H1 (cell line): ENCODE measurements at regions not wholly inside any gene's neighbourhood (a gene's known extent, or its start where the extent isn't known, plus 50 kb on each side); places are given as distances from the start of the nearest gene placed in this dataset.

Source experiments
- CTCF ChIA-PET: fragments of 300-600 bp; sonication (Branson Sonifier 250); formaldehyde crosslinking; loops from one replicate; lab custom pipeline; 2021; ENCODE audit not compliant: partially characterized antibody; lab: Charles Lee
- POLR2A ChIA-PET: fragments of 300-600 bp; sonication (Branson Sonifier 250); formaldehyde crosslinking; loops from one replicate; lab custom pipeline; 2021; ENCODE audit warnings: inconsistent platforms; ENCODE audit not compliant: partially characterized antibody; lab: Charles Lee
- DNase-seq, 2 experiments: peaks; one replicate each; pipeline versions ENCODE4 v3.0.0 to v3.0.0-alpha.2; 2010 to 2022; ENCODE audit warnings: low spot score in 2 of 2, low read depth in 1 of 2, mixed read lengths in 1 of 2
- FAIRE-seq: peaks from 2 replicates; lab custom pipeline; 2011; peaks lifted over from hg19 to GRCh38; lab: Jason Lieb, UNC
- H2AFZ ChIP-seq: 2 replicates; pipeline ENCODE4 v1.8.1; 2012; ENCODE audit warnings: low read length, inconsistent platforms
- H2AK5ac ChIP-seq: 2 replicates; pipeline ENCODE4 v1.6.1; 2013; ENCODE audit warnings: low read depth, low read length
- H2BK120ac ChIP-seq: replicated peaks from 2 replicates; pipeline ENCODE3; 2013; ENCODE audit warnings: low read depth, low read length, inconsistent platforms
- H2BK12ac ChIP-seq: 2 replicates; pipeline ENCODE4 v1.6.1; 2013; ENCODE audit warnings: low read depth, low read length
- H2BK15ac ChIP-seq: 2 replicates; pipeline ENCODE4 v1.6.1; 2013; ENCODE audit warnings: low read length
- H2BK20ac ChIP-seq: 2 replicates; pipeline ENCODE4 v1.6.1; 2013; ENCODE audit warnings: low read length
- H2BK5ac ChIP-seq: 2 replicates; pipeline ENCODE4 v1.6.1; 2013; ENCODE audit warnings: low read depth, low read length
- H3K14ac ChIP-seq: 2 replicates; pipeline ENCODE4 v1.6.1; 2013; ENCODE audit warnings: inconsistent platforms; ENCODE audit not compliant: insufficient read length
- H3K18ac ChIP-seq: 2 replicates; pipeline ENCODE4 v1.6.1; 2013; ENCODE audit warnings: low read length; ENCODE audit errors: extremely low read depth
- H3K23ac ChIP-seq: 2 replicates; pipeline ENCODE4 v1.6.1; 2013; ENCODE audit warnings: inconsistent platforms; ENCODE audit not compliant: insufficient read length
- H3K23me2 ChIP-seq: 2 replicates; pipeline ENCODE4 v1.6.1; 2013; ENCODE audit warnings: low read depth, low read length
- H3K27ac ChIP-seq: 2 replicates; pipeline ENCODE4 v1.6.1; 2011; ENCODE audit warnings: low read depth, low read length, inconsistent platforms
- H3K27me3 ChIP-seq, 4 experiments: replicated peaks in 1 of 4; 1 replicate in 1 of 4; 2 replicates in 3 of 4; pipeline versions ENCODE4 v1.6.1 to v1.8.1; 2011 to 2013; ENCODE audit warnings: low read length in 3 of 4, mild to moderate bottlenecking in 3 of 4, inconsistent platforms in 2 of 4, mixed read lengths in 2 of 4, moderate library complexity in 1 of 4; ENCODE audit not compliant: control insufficient read depth in 3 of 4, insufficient read depth in 3 of 4; ENCODE audit errors: extremely low read depth in 1 of 4
- H3K36me3 ChIP-seq, 4 experiments: 2 replicates each; pipeline versions ENCODE4 v1.6.1 to v1.8.1; 2011 to 2013; ENCODE audit warnings: mild to moderate bottlenecking in 4 of 4, low read length in 3 of 4, moderate library complexity in 2 of 4, control low read depth in 1 of 4, inconsistent platforms in 1 of 4; ENCODE audit not compliant: insufficient read depth in 4 of 4, control insufficient read depth in 2 of 4
- H3K4ac ChIP-seq: replicated peaks from 2 replicates; pipeline ENCODE3; 2013; ENCODE audit warnings: low read length, low read depth, mixed read lengths, inconsistent platforms; ENCODE audit not compliant: insufficient read length
- H3K4me1 ChIP-seq, 4 experiments: replicated peaks in 1 of 4; 1 replicate in 1 of 4; 2 replicates in 3 of 4; pipeline versions ENCODE4 v1.6.1 to v1.8.1; 2011 to 2013; ENCODE audit warnings: low read length in 3 of 4, inconsistent platforms in 2 of 4, mixed read lengths in 1 of 4; ENCODE audit not compliant: insufficient read depth in 4 of 4, control insufficient read depth in 3 of 4
- H3K4me2 ChIP-seq, 2 experiments: 2 replicates each; pipeline versions ENCODE4 v1.6.1 to v1.8.1; 2011 to 2013; ENCODE audit warnings: low read depth in 2 of 2, low read length in 2 of 2, control low read depth in 1 of 2, inconsistent platforms in 1 of 2, mild to moderate bottlenecking in 1 of 2; ENCODE audit not compliant: insufficient read depth in 1 of 2
- H3K4me3 ChIP-seq, 4 experiments: fragments of 200-600, 300-600 bp in 1 of 4; sonication (generic), shearing (Covaris generic), sonication (Bioruptor Twin) in 1 of 4; 2 replicates each; pipeline versions ENCODE4 v1.5.1 to v1.8.1; 2011 to 2016; ENCODE audit warnings: low read length in 4 of 4, low read depth in 3 of 4, control low read depth in 2 of 4, inconsistent platforms in 2 of 4, mild to moderate bottlenecking in 2 of 4, mixed read lengths in 1 of 4, moderate library complexity in 1 of 4; ENCODE audit not compliant: insufficient read depth in 2 of 4; ENCODE audit errors: extremely low read depth in 1 of 4
- H3K56ac ChIP-seq: replicated peaks from 2 replicates; pipeline ENCODE3; 2013; ENCODE audit warnings: low read depth, mild to moderate bottlenecking, mixed read lengths, low read length, inconsistent platforms; ENCODE audit not compliant: insufficient read length
- H3K79me1 ChIP-seq: 2 replicates; pipeline ENCODE4 v1.6.1; 2013; ENCODE audit warnings: low read depth, low read length, control low read depth
- H3K79me2 ChIP-seq, 2 experiments: 2 replicates each; pipeline versions ENCODE4 v1.6.1 to v1.8.1; 2012 to 2013; ENCODE audit warnings: low read length in 2 of 2, mild to moderate bottlenecking in 2 of 2, inconsistent platforms in 1 of 2; ENCODE audit not compliant: insufficient read depth in 2 of 2, control insufficient read depth in 1 of 2
- H3K9ac ChIP-seq, 4 experiments: replicated peaks in 1 of 4; 1 replicate in 1 of 4; 2 replicates in 3 of 4; pipeline versions ENCODE4 v1.6.1 to v1.8.1; 2011 to 2013; ENCODE audit warnings: low read depth in 3 of 4, low read length in 3 of 4, control low read depth in 2 of 4, mild to moderate bottlenecking in 2 of 4, moderate library complexity in 2 of 4, inconsistent platforms in 1 of 4; ENCODE audit errors: extremely low read depth in 1 of 4
- H3K9me3 ChIP-seq, 2 experiments: 2 replicates each; pipeline versions ENCODE4 v1.6.1 to v1.8.1; 2012 to 2013; ENCODE audit warnings: mild to moderate bottlenecking in 2 of 2, moderate library complexity in 2 of 2, control low read depth in 1 of 2, inconsistent platforms in 1 of 2, low read depth in 1 of 2, low read length in 1 of 2, mixed read lengths in 1 of 2; ENCODE audit not compliant: insufficient read depth in 2 of 2
- H4K20me1 ChIP-seq, 2 experiments: replicated peaks in 1 of 2; 2 replicates each; pipeline versions ENCODE3 to v1.8.1; 2011 to 2013; ENCODE audit warnings: inconsistent platforms in 2 of 2, low read length in 2 of 2, mild to moderate bottlenecking in 1 of 2; ENCODE audit not compliant: insufficient read depth in 2 of 2, control insufficient read depth in 1 of 2
- H4K5ac ChIP-seq: 2 replicates; pipeline ENCODE4 v1.6.1; 2013; ENCODE audit warnings: low read length, low read depth, mixed read lengths, inconsistent platforms; ENCODE audit not compliant: insufficient read length
- H4K8ac ChIP-seq: 2 replicates; pipeline ENCODE4 v1.8.0; 2013; ENCODE audit warnings: mild to moderate bottlenecking, moderate library complexity, low read length, inconsistent platforms; ENCODE audit not compliant: insufficient read depth; ENCODE audit errors: extremely low read depth
- H4K91ac ChIP-seq: replicated peaks from 2 replicates; pipeline ENCODE3; 2013; ENCODE audit warnings: low read length, mixed read lengths, inconsistent platforms; ENCODE audit not compliant: insufficient read length
- BCL11A ChIP-seq, 2 experiments: IDR thresholded peaks; one replicate each; pipeline ENCODE4 v1.6.1; 2011; ENCODE audit warnings: low read depth in 2 of 2, low read length in 2 of 2, mild to moderate bottlenecking in 2 of 2
- HDAC6 ChIP-seq: IDR thresholded peaks from one replicate; pipeline ENCODE4 v1.7.1; 2012; ENCODE audit warnings: low read depth, mild to moderate bottlenecking, inconsistent platforms, low read length, moderate library complexity
- SIN3A ChIP-seq, 2 experiments: IDR thresholded peaks in 1 of 2; conservative IDR thresholded peaks in 1 of 2; 2 replicates each; pipeline ENCODE4 v1.6.1; 2011 to 2012; ENCODE audit warnings: low read length in 2 of 2, improper control_type of control experiment in 1 of 2, low read depth in 1 of 2, mild to moderate bottlenecking in 1 of 2
- SP4 ChIP-seq: IDR thresholded peaks from 2 replicates; pipeline ENCODE4 v1.6.1; 2012; ENCODE audit warnings: low read length, inconsistent platforms
- SRF ChIP-seq: IDR thresholded peaks from 2 replicates; pipeline ENCODE4 v1.6.1; 2011; ENCODE audit warnings: mild to moderate bottlenecking, low read depth, low read length, moderate library complexity
- TEAD4 ChIP-seq: IDR thresholded peaks from 2 replicates; pipeline ENCODE4 v1.6.1; 2012; ENCODE audit warnings: low read depth, low read length, inconsistent platforms, mixed read lengths
- ZNF274 ChIP-seq: IDR thresholded peaks from 2 replicates; pipeline ENCODE4 v1.7.0; 2012; ENCODE audit warnings: low read length, borderline replicate concordance; ENCODE audit errors: extremely low read depth
- WGBS, 2 experiments: shearing (Covaris generic) in 1 of 2; methylation state at CpG; one replicate each; pipeline versions ENCODE4 v1.1.6 to v1.1.7; 2013 to 2015; ENCODE audit warnings: low lambda C conversion rate in 2 of 2, mixed read lengths in 2 of 2, inconsistent platforms in 1 of 2, low coverage in 1 of 2, missing lambda C conversion rate in 1 of 2; ENCODE audit not compliant: insufficient replicate concordance in 2 of 2, insufficient coverage in 1 of 2, insufficient read length in 1 of 2; ENCODE audit errors: extremely low coverage in 1 of 2, missing lambda C conversion rate in 1 of 2; 5-methylcytosine and 5-hydroxymethylcytosine counted together

- H3K23ac ChIP-seq: no peak overlapping the region
- no peak overlapping the region for H3K9ac ChIP-seq
- H4K8ac ChIP-seq: no peak overlapping the region
- H3K14ac ChIP-seq: no peak overlapping the region
- no peak overlapping the region for H2AFZ ChIP-seq
- H4K5ac ChIP-seq: no peak overlapping the region
- H2AK5ac ChIP-seq: no peak overlapping the region
- TF ChIP-seq SP4 (no peak), TEAD4 (no peak), HDAC6 (no peak), BCL11A (IDR thresholded peaks at IDR 0.05; ENCODE audit: low read depth in 2 of 2, low read length in 2 of 2) (no peak), SRF (no peak), SIN3A (conservative IDR thresholded peaks at IDR 0.05 in 1 of 2, IDR thresholded peaks at IDR 0.05 in 1 of 2; ENCODE audit: low read depth in 1 of 2, low read length in 2 of 2) (no peak), ZNF274 (no peak)
- no peak overlapping the region for H2BK20ac ChIP-seq
- no peak overlapping the region for H2BK12ac ChIP-seq
- H4K91ac ChIP-seq: no peak overlapping the region
- H3K27me3 ChIP-seq: no peaks in the 10 kb centered on the region
- no peak overlapping the region for H3K4me3 ChIP-seq
- no peaks in the 10 kb centered on the region for H4K20me1 ChIP-seq
- H3K56ac ChIP-seq: no peak overlapping the region
- H3K4me1 ChIP-seq: no peaks in the 10 kb centered on the region
- DNase-seq (no peak), FAIRE-seq (no peak)
- H3K4me2 ChIP-seq: no peak overlapping the region
- POLR2A ChIA-PET: no interaction called here
- H3K9me3 ChIP-seq: peaks cover 9 to 10% of the 10 kb centered on the region in 2 experiments; a peak in 3 of 4 replicates
- no peaks in the 10 kb centered on the region for H3K36me3 ChIP-seq
- no peaks in the 10 kb centered on the region for H3K79me1 ChIP-seq
- no peak overlapping the region for H2BK5ac ChIP-seq
- CTCF ChIA-PET: interaction anchor here (0.6 to 1.1 kb wide), 4 partner anchors 12 to 870 kb away, joined by 3 to 6 read pairs (median 4); no protein-coding TSS in a partner anchor
- H2BK120ac ChIP-seq: no peak overlapping the region
- no peak overlapping the region for H3K18ac ChIP-seq
- no peaks in the 10 kb centered on the region for H3K23me2 ChIP-seq
- WGBS, 2 experiments: 81% methylated on average over 1 of the region's 1 CpG; no CpG with 5 or more reads in 1 of the 2 experiments
- no peak overlapping the region for H3K27ac ChIP-seq
- H2BK15ac ChIP-seq: no peak overlapping the region
- no peaks in the 10 kb centered on the region for H3K79me2 ChIP-seq
- H3K4ac ChIP-seq: no peak overlapping the region
Measured at GRCh38 chr16:54526087-54526486, 239.5 kb upstream of the IRX3 start.
